ENCODE measurements at regions not wholly inside any gene's neighbourhood (a gene's known extent, or its start where the extent isn't known, plus 50 kb on each side); places are given as distances from the start of the nearest gene placed in this dataset.

GRCh38 chr16:60123392-60124023 is 1389.4 kb upstream of the GOT2 start:
- TF ChIP-seq CTCF (IDR thresholded peaks at IDR 0.05; ENCODE audit: low read depth, low read length, poor library complexity, severe bottlenecking) = no peak
- TF ChIP-seq EZH2phosphoT487 (IDR thresholded peaks at IDR 0.05; ENCODE audit: borderline replicate concordance, low read length) = no peak

All from DOHH2 (cell line).